ENCODE measurements at regions not wholly inside any gene's neighbourhood (a gene's known extent, or its start where the extent isn't known, plus 50 kb on each side); places are given as distances from the start of the nearest gene placed in this dataset.

DNA sequence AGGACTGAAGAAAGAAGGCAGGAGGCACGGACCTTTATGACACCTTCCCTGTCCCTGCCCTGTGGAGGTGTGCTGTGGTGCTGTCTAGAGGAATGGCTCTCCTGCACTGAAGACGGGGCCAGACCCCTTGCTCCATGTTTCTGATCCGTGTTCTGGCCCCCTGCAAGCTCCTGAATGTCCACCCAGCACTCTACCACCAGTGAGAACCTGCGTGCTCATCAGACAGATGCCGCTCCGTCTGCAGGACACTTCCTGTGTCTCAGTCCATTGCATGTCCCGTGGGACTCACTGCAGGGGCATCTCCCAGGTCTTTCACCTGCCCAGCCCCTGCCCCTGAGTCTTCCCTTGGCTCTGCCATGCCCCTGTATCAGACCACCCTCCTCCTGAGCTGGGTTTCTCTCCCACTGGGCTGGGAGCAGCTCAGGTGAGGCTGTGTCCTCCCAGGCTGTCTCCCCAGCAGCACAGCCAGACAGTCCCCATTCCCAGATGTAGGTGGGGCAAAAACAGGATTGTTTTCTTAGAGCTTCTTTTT lies 278.3 kb upstream of the ZNF32 start:
- no peaks in the 10 kb centered on the region for H3K27me3 ChIP-seq (ENCODE audit: control insufficient read depth, extremely low read depth, insufficient read depth, low read length)
- no peak overlapping the region for H3K4me3 ChIP-seq (ENCODE audit: control insufficient read depth in 2 of 3, extremely low read depth in 1 of 3, insufficient read depth in 2 of 3, low read depth in 1 of 3, low read length in 3 of 3)
- H3K36me3 ChIP-seq (ENCODE audit: control insufficient read depth in 2 of 2, extremely low read depth in 1 of 2, insufficient read depth in 2 of 2, low read length in 2 of 2): no peaks in the 10 kb centered on the region
- H3K9ac ChIP-seq (ENCODE audit: control insufficient read depth, extremely low read depth, insufficient read depth, low read length): no peak overlapping the region
- no peaks in the 10 kb centered on the region for H3K9me1 ChIP-seq (ENCODE audit: control insufficient read depth, extremely low read depth, insufficient read depth, low read length)
- no peak overlapping the region for H3K4me2 ChIP-seq (ENCODE audit: control insufficient read depth, extremely low read depth, insufficient read depth, low read depth, low read length)
- FAIRE-seq: no peak
- H2AFZ ChIP-seq (ENCODE audit: control insufficient read depth, low read length): no peak overlapping the region
- no peaks in the 10 kb centered on the region for H4K20me1 ChIP-seq (ENCODE audit: control insufficient read depth, extremely low read depth, insufficient read depth, low read length)
- no peaks in the 10 kb centered on the region for H3K79me2 ChIP-seq (ENCODE audit: control insufficient read depth, insufficient read depth, low read length)
- dilution Hi-C loops (cut with MboI; ENCODE audit: extremely low pct_ligation_motif_present, low sequenced_read_pairs): no loop called here
- no peaks in the 10 kb centered on the region for H3K9me3 ChIP-seq (ENCODE audit: control insufficient read depth, low read depth, low read length)
- no peak overlapping the region for H3K27ac ChIP-seq (ENCODE audit: control insufficient read depth, insufficient read depth, low read length)
- H3K4me1 ChIP-seq (ENCODE audit: control insufficient read depth, extremely low read depth, insufficient read depth, low read length): no peaks in the 10 kb centered on the region
- no peak for DNase-seq (ENCODE audit: low read depth, low spot score)
- no peak for TF ChIP-seq EZH2 (IDR thresholded peaks at IDR 0.05; ENCODE audit: low read length)
- TF ChIP-seq, protein P1, sequence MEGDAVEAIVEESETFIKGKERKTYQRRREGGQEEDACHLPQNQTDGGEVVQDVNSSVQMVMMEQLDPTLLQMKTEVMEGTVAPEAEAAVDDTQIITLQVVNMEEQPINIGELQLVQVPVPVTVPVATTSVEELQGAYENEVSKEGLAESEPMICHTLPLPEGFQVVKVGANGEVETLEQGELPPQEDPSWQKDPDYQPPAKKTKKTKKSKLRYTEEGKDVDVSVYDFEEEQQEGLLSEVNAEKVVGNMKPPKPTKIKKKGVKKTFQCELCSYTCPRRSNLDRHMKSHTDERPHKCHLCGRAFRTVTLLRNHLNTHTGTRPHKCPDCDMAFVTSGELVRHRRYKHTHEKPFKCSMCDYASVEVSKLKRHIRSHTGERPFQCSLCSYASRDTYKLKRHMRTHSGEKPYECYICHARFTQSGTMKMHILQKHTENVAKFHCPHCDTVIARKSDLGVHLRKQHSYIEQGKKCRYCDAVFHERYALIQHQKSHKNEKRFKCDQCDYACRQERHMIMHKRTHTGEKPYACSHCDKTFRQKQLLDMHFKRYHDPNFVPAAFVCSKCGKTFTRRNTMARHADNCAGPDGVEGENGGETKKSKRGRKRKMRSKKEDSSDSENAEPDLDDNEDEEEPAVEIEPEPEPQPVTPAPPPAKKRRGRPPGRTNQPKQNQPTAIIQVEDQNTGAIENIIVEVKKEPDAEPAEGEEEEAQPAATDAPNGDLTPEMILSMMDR (optimal IDR thresholded peaks at IDR 0.05 in 1 of 3, IDR thresholded peaks at IDR 0.05 in 1 of 3, conservative IDR thresholded peaks at IDR 0.05 in 1 of 3; ENCODE audit: extremely low read depth in 1 of 3, insufficient read depth in 2 of 3, low read length in 3 of 3): no peak

GRCh38 chr10:43926371-43926770 lies 277.7 kb upstream of the ZNF32 start:
- Histone ChIP-seq H3K4me3 (ENCODE audit: control insufficient read depth in 2 of 3, extremely low read depth in 1 of 3, insufficient read depth in 2 of 3, low read depth in 1 of 3, low read length in 3 of 3) (no peak overlapping the region), H4K20me1 (ENCODE audit: control insufficient read depth, extremely low read depth, insufficient read depth, low read length) (no peaks in the 10 kb centered on the region), H3K4me1 (ENCODE audit: control insufficient read depth, extremely low read depth, insufficient read depth, low read length) (no peaks in the 10 kb centered on the region), H3K9me1 (ENCODE audit: control insufficient read depth, extremely low read depth, insufficient read depth, low read length) (no peaks in the 10 kb centered on the region), H3K27ac (ENCODE audit: control insufficient read depth, insufficient read depth, low read length) (no peak overlapping the region), H3K36me3 (ENCODE audit: control insufficient read depth in 2 of 2, extremely low read depth in 1 of 2, insufficient read depth in 2 of 2, low read length in 2 of 2) (no peaks in the 10 kb centered on the region), H3K27me3 (ENCODE audit: control insufficient read depth, extremely low read depth, insufficient read depth, low read length) (no peaks in the 10 kb centered on the region), H3K79me2 (ENCODE audit: control insufficient read depth, insufficient read depth, low read length) (no peaks in the 10 kb centered on the region), H3K9ac (ENCODE audit: control insufficient read depth, extremely low read depth, insufficient read depth, low read length) (no peak overlapping the region), H3K9me3 (ENCODE audit: control insufficient read depth, low read depth, low read length) (peaks cover 1% of the 10 kb centered on the region), H2AFZ (ENCODE audit: control insufficient read depth, low read length) (no peak overlapping the region), H3K4me2 (ENCODE audit: control insufficient read depth, extremely low read depth, insufficient read depth, low read depth, low read length) (no peak overlapping the region)
- no peak for DNase-seq (ENCODE audit: low read depth, low spot score)
- dilution Hi-C loops (cut with MboI; ENCODE audit: extremely low pct_ligation_motif_present, low sequenced_read_pairs): no loop called here
- TF ChIP-seq, protein P1 (optimal IDR thresholded peaks at IDR 0.05 in 1 of 3, IDR thresholded peaks at IDR 0.05 in 1 of 3, conservative IDR thresholded peaks at IDR 0.05 in 1 of 3; ENCODE audit: extremely low read depth in 1 of 3, insufficient read depth in 2 of 3, low read length in 3 of 3): no peak
- TF ChIP-seq EZH2 (IDR thresholded peaks at IDR 0.05; ENCODE audit: low read length): no peak
- FAIRE-seq: no peak
